ENCODE measurements at regions not wholly inside any gene's neighbourhood (a gene's known extent, or its start where the extent isn't known, plus 50 kb on each side); places are given as distances from the start of the nearest gene placed in this dataset.

DNA sequence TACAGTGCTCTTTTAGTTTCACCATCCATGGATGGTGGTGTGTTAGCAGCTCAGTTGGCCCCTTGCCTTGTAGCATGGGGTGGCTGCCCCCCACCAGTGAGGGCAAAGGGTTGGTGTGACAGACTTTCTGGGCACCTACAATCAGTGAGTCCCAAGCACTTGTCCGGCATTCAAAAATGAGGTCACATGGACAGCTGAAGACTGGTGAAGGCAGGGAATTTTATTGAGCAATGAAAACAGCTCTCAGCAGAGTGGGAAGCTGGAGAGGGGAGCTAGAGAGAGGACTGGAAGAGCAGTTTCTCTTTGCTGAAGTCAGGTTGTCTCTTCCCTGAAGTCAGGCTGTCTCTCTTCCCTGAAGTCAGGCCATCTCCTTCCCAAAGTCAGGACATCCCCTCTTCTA, 1053.2 kb downstream of the SLITRK1 start (continued):
- TF ChIP-seq BCL6B (tag by site-specific recombination; IDR thresholded peaks at IDR 0.05) (no peak), ZSCAN30 (tag by site-specific recombination; IDR thresholded peaks at IDR 0.05) (no peak)
- TF ChIP-seq, protein P1, sequence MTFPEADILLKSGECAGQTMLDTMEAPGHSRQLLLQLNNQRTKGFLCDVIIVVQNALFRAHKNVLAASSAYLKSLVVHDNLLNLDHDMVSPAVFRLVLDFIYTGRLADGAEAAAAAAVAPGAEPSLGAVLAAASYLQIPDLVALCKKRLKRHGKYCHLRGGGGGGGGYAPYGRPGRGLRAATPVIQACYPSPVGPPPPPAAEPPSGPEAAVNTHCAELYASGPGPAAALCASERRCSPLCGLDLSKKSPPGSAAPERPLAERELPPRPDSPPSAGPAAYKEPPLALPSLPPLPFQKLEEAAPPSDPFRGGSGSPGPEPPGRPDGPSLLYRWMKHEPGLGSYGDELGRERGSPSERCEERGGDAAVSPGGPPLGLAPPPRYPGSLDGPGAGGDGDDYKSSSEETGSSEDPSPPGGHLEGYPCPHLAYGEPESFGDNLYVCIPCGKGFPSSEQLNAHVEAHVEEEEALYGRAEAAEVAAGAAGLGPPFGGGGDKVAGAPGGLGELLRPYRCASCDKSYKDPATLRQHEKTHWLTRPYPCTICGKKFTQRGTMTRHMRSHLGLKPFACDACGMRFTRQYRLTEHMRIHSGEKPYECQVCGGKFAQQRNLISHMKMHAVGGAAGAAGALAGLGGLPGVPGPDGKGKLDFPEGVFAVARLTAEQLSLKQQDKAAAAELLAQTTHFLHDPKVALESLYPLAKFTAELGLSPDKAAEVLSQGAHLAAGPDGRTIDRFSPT (tag by site-specific recombination; IDR thresholded peaks at IDR 0.05) = no peak

GRCh38 chr13:82827724-82828123, 1054.5 kb downstream of the SLITRK1 start:
- no peaks in the 10 kb centered on the region for H3K36me3 ChIP-seq (ENCODE audit: control insufficient read depth in 2 of 2, insufficient read depth in 1 of 2, low read length in 2 of 2)

More at GRCh38 chr13:82827724-82828123, 1054.5 kb downstream of the SLITRK1 start:
- Histone ChIP-seq H3K4me3 (ENCODE audit: low read depth, low read length) (no peak overlapping the region), H3K4me1 (ENCODE audit: control insufficient read depth, insufficient read depth, low read length) (no peaks in the 10 kb centered on the region), H3K27ac (ENCODE audit: extremely low read depth, low read depth, low read length) (no peak overlapping the region), H3K9me3 (ENCODE audit: control insufficient read depth, insufficient read depth, low read depth, low read length) (no peaks in the 10 kb centered on the region)
- TF ChIP-seq ZNF433 (tag by site-specific recombination; IDR thresholded peaks at IDR 0.05; ENCODE audit: low read depth) (no peak), ZNF692 (tag by site-specific recombination; IDR thresholded peaks at IDR 0.05) (no peak), YY2 (tag by site-specific recombination; IDR thresholded peaks at IDR 0.05) (no peak), ZNF184 (tag by site-specific recombination; IDR thresholded peaks at IDR 0.05) (no peak), SP3 (tag by site-specific recombination; IDR thresholded peaks at IDR 0.05) (no peak), REST (tag by site-specific recombination; IDR thresholded peaks at IDR 0.05) (no peak), ZBTB7A (tag by site-specific recombination; IDR thresholded peaks at IDR 0.05; ENCODE audit: low read depth) (no peak), OVOL3 (tag by site-specific recombination; IDR thresholded peaks at IDR 0.05) (no peak), ZNF555 (tag by site-specific recombination; conservative IDR thresholded peaks at IDR 0.05) (no peak), ZBTB21 (tag by site-specific recombination; IDR thresholded peaks at IDR 0.05) (no peak), PBX3 (CRISPR knock-in tag; IDR thresholded peaks at IDR 0.05) (no peak)
- TF ChIP-seq, protein P2, sequence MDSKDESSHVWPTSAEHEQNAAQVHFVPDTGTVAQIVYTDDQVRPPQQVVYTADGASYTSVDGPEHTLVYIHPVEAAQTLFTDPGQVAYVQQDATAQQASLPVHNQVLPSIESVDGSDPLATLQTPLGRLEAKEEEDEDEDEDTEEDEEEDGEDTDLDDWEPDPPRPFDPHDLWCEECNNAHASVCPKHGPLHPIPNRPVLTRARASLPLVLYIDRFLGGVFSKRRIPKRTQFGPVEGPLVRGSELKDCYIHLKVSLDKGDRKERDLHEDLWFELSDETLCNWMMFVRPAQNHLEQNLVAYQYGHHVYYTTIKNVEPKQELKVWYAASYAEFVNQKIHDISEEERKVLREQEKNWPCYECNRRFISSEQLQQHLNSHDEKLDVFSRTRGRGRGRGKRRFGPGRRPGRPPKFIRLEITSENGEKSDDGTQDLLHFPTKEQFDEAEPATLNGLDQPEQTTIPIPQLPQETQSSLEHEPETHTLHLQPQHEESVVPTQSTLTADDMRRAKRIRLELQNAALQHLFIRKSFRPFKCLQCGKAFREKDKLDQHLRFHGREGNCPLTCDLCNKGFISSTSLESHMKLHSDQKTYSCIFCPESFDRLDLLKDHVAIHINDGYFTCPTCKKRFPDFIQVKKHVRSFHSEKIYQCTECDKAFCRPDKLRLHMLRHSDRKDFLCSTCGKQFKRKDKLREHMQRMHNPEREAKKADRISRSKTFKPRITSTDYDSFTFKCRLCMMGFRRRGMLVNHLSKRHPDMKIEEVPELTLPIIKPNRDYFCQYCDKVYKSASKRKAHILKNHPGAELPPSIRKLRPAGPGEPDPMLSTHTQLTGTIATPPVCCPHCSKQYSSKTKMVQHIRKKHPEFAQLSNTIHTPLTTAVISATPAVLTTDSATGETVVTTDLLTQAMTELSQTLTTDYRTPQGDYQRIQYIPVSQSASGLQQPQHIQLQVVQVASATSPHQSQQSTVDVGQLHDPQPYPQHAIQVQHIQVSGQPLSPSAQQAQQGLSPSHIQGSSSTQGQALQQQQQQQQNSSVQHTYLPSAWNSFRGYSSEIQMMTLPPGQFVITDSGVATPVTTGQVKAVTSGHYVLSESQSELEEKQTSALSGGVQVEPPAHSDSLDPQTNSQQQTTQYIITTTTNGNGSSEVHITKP (tag by site-specific recombination; IDR thresholded peaks at IDR 0.05) = no peak
- POLR2A ChIA-PET = no interaction called here
- CTCF ChIA-PET = no interaction called here
